CD1c-positive myeloid dendritic cell (primary cell): ENCODE measurements at regions not wholly inside any gene's neighbourhood (a gene's known extent, or its start where the extent isn't known, plus 50 kb on each side); places are given as distances from the start of the nearest gene placed in this dataset.

Experiments
- DNase-seq: peaks from one replicate; pipeline ENCODE4 v3.0.0-alpha.2; 2016; ENCODE audit errors: extremely low spot score

DNA sequence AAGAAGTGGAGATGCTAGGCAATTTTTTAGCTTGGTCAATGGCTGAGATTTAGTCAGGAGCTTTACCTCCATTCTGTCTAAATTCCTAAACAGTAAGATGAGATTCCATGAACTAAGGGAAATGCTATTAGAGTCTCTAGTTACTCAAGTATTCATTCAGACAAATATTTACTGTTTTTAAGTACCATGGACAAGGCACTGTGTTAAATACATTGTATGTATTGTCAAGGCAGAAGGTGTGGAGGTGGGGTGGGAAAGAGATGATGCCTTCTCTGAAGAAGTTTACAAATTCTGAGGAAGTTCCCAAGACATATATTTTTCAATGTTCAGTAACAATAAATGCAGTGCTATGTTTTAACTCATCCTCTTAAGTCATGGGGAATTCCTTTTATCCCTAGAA lies 459.9 kb upstream of the NMUR2 start:
- no peak for DNase-seq

GRCh38 chr5:152869971-152870370 lies 464.9 kb upstream of the NMUR2 start:
- no peak for DNase-seq

DNA sequence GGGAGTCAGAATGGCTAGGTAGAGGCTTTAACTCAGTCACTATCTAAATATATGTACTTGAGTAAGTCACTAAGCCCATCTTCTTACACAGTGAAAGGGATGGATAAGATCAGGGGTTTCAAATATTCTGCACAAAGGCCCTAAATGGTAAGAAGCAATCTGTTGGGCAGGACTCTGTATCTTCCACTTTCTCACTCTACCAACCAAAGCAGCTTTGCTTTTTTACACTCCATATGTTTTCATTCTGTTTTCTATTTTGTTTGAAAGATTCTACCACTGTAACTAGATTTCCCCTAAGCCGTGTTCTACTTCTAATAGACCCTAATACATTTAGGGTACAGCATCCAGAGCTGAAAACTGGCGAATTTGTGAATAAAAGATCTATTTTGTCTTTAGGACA lies 477.5 kb upstream of the NMUR2 start:
- no peak for DNase-seq

DNA sequence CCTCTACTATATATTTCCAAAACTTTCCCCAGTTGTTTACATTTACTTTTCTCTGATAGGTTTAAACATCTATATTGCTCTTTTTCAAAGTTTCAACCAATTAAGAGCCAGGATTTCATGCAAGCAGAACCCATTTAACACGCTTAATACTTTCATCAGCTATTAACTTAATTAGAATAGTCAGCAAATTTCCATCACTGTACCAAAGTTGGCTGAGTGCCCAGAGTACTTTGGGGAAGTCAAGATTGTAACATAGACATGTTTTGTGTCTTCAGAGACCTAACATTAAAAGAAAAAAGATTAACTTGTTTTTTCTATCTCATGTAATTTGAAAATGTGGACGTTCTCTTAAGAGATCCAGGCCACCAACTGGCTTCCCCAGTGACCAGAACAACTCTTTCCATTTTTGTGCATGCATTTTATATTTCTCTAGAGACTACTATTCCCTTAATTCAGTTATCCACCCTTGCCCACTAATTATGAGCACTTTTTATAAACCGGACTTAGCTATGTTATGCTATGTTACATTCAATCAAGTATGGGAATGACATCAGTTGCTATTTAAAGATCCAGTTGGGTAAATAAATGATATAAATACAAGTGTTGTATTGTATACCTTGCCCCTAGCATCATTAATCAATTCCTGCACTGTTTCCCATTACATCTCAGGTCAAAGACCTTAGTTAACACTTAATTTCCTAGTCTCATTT lies 478.1 kb upstream of the NMUR2 start:
- no peak for DNase-seq

- DNase-seq, result no peak
Measured at GRCh38 chr5:152884006-152884405, 478.9 kb upstream of the NMUR2 start.

DNA sequence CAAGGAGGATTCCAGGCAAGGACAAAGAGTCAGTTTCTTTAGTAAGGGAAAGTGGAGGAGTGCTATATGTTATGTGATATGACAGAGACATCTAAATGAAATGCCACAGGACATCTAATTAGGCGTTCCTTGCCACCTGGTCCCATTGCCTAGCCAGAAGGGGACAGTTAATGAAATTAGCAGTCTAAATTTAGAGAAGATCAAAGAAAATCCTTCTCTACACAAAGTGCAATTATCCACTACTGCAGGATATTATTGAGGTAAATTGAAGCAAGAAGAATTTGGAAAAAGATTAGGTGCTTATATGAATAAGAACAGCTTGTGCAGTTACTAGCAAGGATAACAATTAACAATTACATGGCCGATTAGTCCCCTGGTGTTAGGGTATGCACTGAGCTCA lies 495.3 kb upstream of the NMUR2 start:
- DNase-seq, result no peak

- no peak for DNase-seq
Measured at GRCh38 chr5:152901754-152902153, 496.7 kb upstream of the NMUR2 start.

DNA sequence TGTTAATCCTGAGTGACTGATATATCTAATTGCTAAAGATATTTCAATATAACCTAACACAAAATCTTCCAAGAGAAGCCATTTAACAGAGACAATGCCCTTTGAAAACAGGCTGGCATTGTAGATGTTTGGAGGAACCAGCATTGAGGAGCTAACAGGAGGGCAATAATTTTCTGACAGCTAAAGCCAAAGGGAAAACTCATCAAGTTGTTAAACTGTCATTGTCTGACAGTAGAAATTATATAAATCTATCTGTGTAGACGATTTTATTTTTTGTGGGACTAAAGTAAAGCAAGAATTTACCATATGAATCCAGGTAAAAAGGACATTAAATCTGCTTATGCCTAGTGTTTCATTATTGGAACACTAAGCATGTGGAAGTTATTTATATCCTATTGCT lies 500.2 kb upstream of the NMUR2 start:
- no peak for DNase-seq

- DNase-seq, result no peak
Measured at GRCh38 chr5:152907488-152908245, 502.6 kb upstream of the NMUR2 start.

GRCh38 chr5:152912924-152913323 lies 507.8 kb upstream of the NMUR2 start:
- DNase-seq, result no peak

DNA sequence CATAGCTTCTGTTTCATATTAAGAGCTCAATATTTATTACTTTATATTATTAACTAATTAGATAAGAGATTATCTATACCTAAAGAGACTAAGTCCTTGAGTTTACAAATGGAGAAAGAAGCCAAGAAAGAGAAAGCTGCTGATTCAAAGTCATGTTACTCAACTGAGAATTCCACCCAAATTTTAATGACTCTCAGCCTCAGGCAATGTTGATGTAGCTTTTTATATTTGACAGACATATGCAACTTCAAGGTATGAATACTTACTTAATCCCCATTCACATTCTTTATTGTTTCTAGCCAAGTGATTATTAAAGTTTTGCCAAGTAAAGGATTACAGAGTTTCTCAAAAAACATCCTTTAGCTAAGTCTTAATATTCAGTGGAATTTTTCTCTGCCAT lies 527.5 kb upstream of the NMUR2 start:
- DNase-seq, result no peak

DNA sequence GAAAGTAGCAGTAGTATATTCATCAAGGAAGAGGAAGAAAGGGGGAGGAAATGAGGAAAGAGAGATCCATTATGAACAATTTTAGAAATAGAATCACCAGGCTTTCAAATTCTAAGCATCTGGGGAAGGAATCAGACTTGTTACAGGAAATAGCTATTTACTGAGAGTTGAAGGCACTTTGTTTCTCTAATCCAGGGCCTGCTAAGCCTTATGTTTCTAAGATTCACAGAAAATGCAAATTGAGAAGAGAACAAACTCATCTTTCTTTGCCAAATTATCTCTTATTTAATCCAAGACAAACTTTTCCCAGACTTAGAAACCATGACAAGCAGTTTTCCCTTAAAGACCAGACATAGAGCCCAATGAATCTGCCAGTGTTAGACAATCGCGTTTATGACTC lies 528.0 kb upstream of the NMUR2 start:
- DNase-seq, result no peak

- no peak for DNase-seq
Measured at GRCh38 chr5:152938630-152939029, 533.6 kb upstream of the NMUR2 start.

GRCh38 chr5:152942633-152943336 lies 537.7 kb upstream of the NMUR2 start:
- DNase-seq, result no peak

- DNase-seq, result no peak
Measured at GRCh38 chr5:152953788-152954483, 536.5 kb upstream of the GRIA1 start.

DNA sequence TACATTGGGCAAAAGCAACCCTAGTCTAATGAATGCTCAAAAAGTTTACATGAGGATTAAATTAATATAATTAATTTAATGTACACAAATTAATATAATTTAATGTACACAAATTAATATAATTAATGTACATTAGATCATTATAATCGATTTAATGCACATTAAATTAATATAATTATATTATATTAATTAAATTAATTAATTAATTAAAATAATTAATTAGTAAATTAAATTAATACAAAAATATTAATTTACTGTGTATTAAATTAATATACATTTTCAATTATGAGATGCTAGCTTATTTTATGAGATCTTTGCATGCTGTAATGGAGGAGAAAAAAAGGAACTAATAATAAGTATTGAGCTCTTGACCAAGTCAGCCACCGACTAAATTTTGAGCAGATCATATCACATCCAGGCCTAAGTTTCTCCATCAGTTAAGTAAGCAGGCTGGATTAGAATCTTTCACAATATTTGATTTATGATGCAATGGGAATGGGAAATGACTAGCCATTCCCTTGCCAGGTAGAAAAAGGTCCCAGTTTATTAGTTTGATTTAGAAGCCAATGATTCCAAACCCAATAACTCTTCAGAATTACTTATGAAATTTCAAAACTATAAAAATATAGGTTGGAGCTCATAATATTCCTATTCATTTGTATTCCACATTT lies 533.4 kb upstream of the GRIA1 start:
- no peak for DNase-seq

GRCh38 chr5:152978141-152978835 lies 512.2 kb upstream of the GRIA1 start:
- DNase-seq, result no peak

GRCh38 chr5:152987131-152987530 lies 503.3 kb upstream of the GRIA1 start:
- DNase-seq, result no peak

DNA sequence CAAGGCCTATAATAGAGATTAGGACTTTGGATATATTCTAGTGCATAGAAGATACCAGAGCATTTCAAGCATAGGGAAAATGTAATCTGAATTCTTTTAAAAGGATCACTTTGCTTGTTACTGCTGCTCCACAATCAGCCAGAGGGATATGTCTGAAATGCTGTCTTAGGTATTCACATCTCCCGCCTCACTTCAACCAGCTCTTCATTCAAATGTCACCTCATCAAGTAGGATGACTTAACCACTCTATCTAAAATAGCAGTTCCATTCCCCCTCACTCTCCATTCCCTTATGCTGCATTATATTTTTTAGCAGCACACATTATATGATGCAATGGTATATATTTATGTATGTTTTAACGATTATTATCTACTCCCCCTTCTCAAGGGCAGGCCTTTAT lies 500.3 kb upstream of the GRIA1 start:
- no peak for DNase-seq

GRCh38 chr5:152990649-152991048 lies 499.8 kb upstream of the GRIA1 start:
- no peak for DNase-seq

DNA sequence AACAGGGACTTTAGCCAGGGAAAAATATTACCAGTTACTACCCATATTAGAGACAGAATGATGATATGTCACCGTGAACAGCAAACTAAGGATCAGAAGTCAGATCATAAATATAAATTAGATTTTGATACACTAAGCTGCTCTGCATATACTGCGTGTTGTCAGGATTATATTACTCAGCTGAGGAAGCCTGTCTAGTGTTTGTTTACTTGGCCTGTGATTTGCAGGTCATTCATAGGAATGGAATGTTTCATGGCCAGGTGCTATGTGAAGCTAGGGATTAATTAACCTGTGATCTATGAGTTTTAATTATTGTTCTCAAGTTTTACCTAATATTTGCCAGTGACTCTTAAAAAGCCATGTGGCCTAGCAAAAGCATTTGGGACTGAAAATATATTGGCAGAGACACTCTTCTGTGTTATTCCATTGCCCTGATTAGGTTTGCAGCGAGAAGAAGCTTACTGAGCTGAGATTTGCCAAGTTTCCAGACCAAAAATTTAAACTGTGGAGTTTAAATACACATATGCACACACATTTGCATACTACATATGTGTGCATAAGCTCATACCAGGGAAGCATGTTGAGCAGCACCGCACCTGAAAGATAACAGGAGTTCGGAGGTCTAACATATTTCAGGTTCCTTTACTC lies 496.3 kb upstream of the GRIA1 start:
- DNase-seq, result no peak
